ENCODE measurements at regions not wholly inside any gene's neighbourhood (a gene's known extent, or its start where the extent isn't known, plus 50 kb on each side); places are given as distances from the start of the nearest gene placed in this dataset.

GRCh38 chrX:15163131-15163530 is 106.8 kb downstream of the ASB9 start:
- in situ Hi-C loops (cut with HindIII; ENCODE audit: extremely low pct_ligation_motif_present, low pct_unique_long_range_greater_than_20kb): no loop called here
- 0% methylated on average over 3 of the region's 3 CpGs for WGBS (ENCODE audit: low lambda C conversion rate)

GRCh38 chrX:15160558-15161095 is 109.3 kb downstream of the ASB9 start:
- ChIA-PET CTCF (ENCODE audit: low intra/inter-chr PET ratio, low total read pairs) (no interaction called here), POLR2A (no interaction called here)
- DNase-seq (ENCODE audit: low spot score): no peak
- TF ChIP-seq ZNF639 (CRISPR knock-in tag; conservative IDR thresholded peaks at IDR 0.05) (no peak), CERS6 (CRISPR knock-in tag; IDR thresholded peaks at IDR 0.05) (no peak), NCOA1 (CRISPR knock-in tag; IDR thresholded peaks at IDR 0.05) (no peak), ZNF335 (CRISPR knock-in tag; IDR thresholded peaks at IDR 0.05) (no peak), NR0B2 (CRISPR knock-in tag; IDR thresholded peaks at IDR 0.05) (no peak)
- Histone ChIP-seq H3K27ac (ENCODE audit: extremely low read length, insufficient read depth, low read length) (no peak overlapping the region), H3K27me3 (ENCODE audit: control insufficient read depth in 1 of 2, insufficient read depth in 2 of 2, low read length in 2 of 2) (no peaks in the 10 kb centered on the region), H2AFZ (ENCODE audit: low read length) (no peak overlapping the region), H3K79me2 (ENCODE audit: insufficient read depth, low read length) (no peaks in the 10 kb centered on the region), H3K4me2 (ENCODE audit: low read depth, low read length) (no peak overlapping the region), H3K4me3 (replicated peaks in 1 of 3; ENCODE audit: insufficient read depth in 1 of 3, low read depth in 2 of 3, low read length in 3 of 3) (no peak overlapping the region), H3K4me1 (ENCODE audit: insufficient read depth, low read length) (no peaks in the 10 kb centered on the region), H3K9ac (ENCODE audit: insufficient read depth, low read depth, low read length) (no peak overlapping the region), H4K20me1 (ENCODE audit: insufficient read depth, low read length) (no peaks in the 10 kb centered on the region), H3K9me3 (ENCODE audit: low read length) (no peaks in the 10 kb centered on the region), H3K36me3 (replicated peaks in 1 of 2; ENCODE audit: control insufficient read depth in 1 of 2, insufficient read depth in 2 of 2, low read length in 2 of 2) (no peaks in the 10 kb centered on the region)
- FAIRE-seq: no peak
- in situ Hi-C loops (cut with HindIII; ENCODE audit: extremely low pct_ligation_motif_present, low pct_unique_long_range_greater_than_20kb) (no loop called here), intact Hi-C loops (cut with micrococcal nuclease; ENCODE audit: unreplicated experiment) (no loop called here)
- BruUV-seq (replicated peaks): no TSS peak
- no peak for ATAC-seq
- WGBS (ENCODE audit: low lambda C conversion rate): 20% methylated on average over 5 of the region's 5 CpGs

More at GRCh38 chrX:15163131-15163530, 106.8 kb downstream of the ASB9 start:
- H3K9ac ChIP-seq (ENCODE audit: insufficient read depth, low read depth, low read length): no peak overlapping the region
- H3K4me3 ChIP-seq (replicated peaks in 1 of 3; ENCODE audit: insufficient read depth in 1 of 3, low read depth in 2 of 3, low read length in 3 of 3): no peak overlapping the region
- no peak overlapping the region for H3K27ac ChIP-seq (ENCODE audit: extremely low read length, insufficient read depth, low read length)
- H3K79me2 ChIP-seq (ENCODE audit: insufficient read depth, low read length): no peaks in the 10 kb centered on the region
- intact Hi-C loops (cut with micrococcal nuclease; ENCODE audit: unreplicated experiment): no loop called here
- H3K27me3 ChIP-seq (ENCODE audit: control insufficient read depth in 1 of 2, insufficient read depth in 2 of 2, low read length in 2 of 2): no peaks in the 10 kb centered on the region
- FAIRE-seq (no peak), ATAC-seq (no peak), DNase-seq (ENCODE audit: low spot score) (no peak)
- no peak overlapping the region for H2AFZ ChIP-seq (ENCODE audit: low read length)
- TF ChIP-seq MAFF (IDR thresholded peaks at IDR 0.05; ENCODE audit: low read depth, low read length) (peak; percentile 65), TCF12 (IDR thresholded peaks at IDR 0.05) (no peak), TCF12 (CRISPR knock-in tag; IDR thresholded peaks at IDR 0.05) (no peak), MAFK (conservative IDR thresholded peaks at IDR 0.05 in 1 of 2, IDR thresholded peaks at IDR 0.05 in 1 of 2; ENCODE audit: low read length in 2 of 2) (peak in 1 of 2 experiments; percentile 74; a peak in 3 of 4 replicates)
- H4K20me1 ChIP-seq (ENCODE audit: insufficient read depth, low read length): no peaks in the 10 kb centered on the region
- CTCF ChIA-PET (ENCODE audit: low intra/inter-chr PET ratio, low total read pairs): no interaction called here
- H3K9me3 ChIP-seq (ENCODE audit: low read length): no peaks in the 10 kb centered on the region
- no peaks in the 10 kb centered on the region for H3K4me1 ChIP-seq (ENCODE audit: insufficient read depth, low read length)
- H3K4me2 ChIP-seq (ENCODE audit: low read depth, low read length): no peak overlapping the region
- no TSS peak for BruUV-seq (replicated peaks)
- H3K36me3 ChIP-seq (replicated peaks in 1 of 2; ENCODE audit: control insufficient read depth in 1 of 2, insufficient read depth in 2 of 2, low read length in 2 of 2): no peaks in the 10 kb centered on the region
- POLR2A ChIA-PET: no interaction called here

All from HepG2 (cell line).